ENCODE measurements at regions not wholly inside any gene's neighbourhood (a gene's known extent, or its start where the extent isn't known, plus 50 kb on each side); places are given as distances from the start of the nearest gene placed in this dataset.
"Not testable (repeated sequence)": the region's sequence is repeated elsewhere in the genome, so short reads cannot be mapped to it uniquely, and the experiment has no call there.

GRCh38 chr16:52333673-52334072, 213.3 kb downstream of the TOX3 start:
- FAIRE-seq; H3K4me3 ChIP-seq (replicated peaks in 1 of 3; ENCODE audit: insufficient read depth in 1 of 3, low read depth in 2 of 3, low read length in 3 of 3); H3K27me3 ChIP-seq (ENCODE audit: control insufficient read depth in 1 of 2, insufficient read depth in 2 of 2, low read length in 2 of 2); H3K9ac ChIP-seq (ENCODE audit: insufficient read depth, low read depth, low read length); H3K27ac ChIP-seq (ENCODE audit: extremely low read length, insufficient read depth, low read length); H3K79me2 ChIP-seq (ENCODE audit: insufficient read depth, low read length); in situ Hi-C loops (cut with HindIII; ENCODE audit: extremely low pct_ligation_motif_present, low pct_unique_long_range_greater_than_20kb); CTCF ChIA-PET (ENCODE audit: low intra/inter-chr PET ratio, low total read pairs); BruUV-seq (replicated peaks); H3K4me2 ChIP-seq (ENCODE audit: low read depth, low read length); H4K20me1 ChIP-seq (ENCODE audit: insufficient read depth, low read length); DNase-seq (ENCODE audit: low spot score); H3K36me3 ChIP-seq (replicated peaks in 1 of 2; ENCODE audit: control insufficient read depth in 1 of 2, insufficient read depth in 2 of 2, low read length in 2 of 2); POLR2A ChIA-PET; H3K4me1 ChIP-seq (ENCODE audit: insufficient read depth, low read length); H2AFZ ChIP-seq (ENCODE audit: low read length); intact Hi-C loops (cut with micrococcal nuclease; ENCODE audit: unreplicated experiment); ATAC-seq; H3K9me3 ChIP-seq (ENCODE audit: low read length): not testable (repeated sequence)
- WGBS (ENCODE audit: low lambda C conversion rate), result 57% methylated on average over 7 of the region's 8 CpGs
- TF ChIP-seq ZNF281 (CRISPR knock-in tag; IDR thresholded peaks at IDR 0.05; ENCODE audit: borderline replicate concordance), result peak; percentile 70; the same call in 1 of the 2 replicates

GRCh38 chr16:52320930-52321439, 226.0 kb downstream of the TOX3 start:
- Histone ChIP-seq H3K4me1 (ENCODE audit: insufficient read depth, low read length) (peaks cover 9% of the 10 kb centered on the region; the same call in 1 of the 2 replicates), H3K27ac (ENCODE audit: extremely low read length, insufficient read depth, low read length) (no peak overlapping the region), H2AFZ (ENCODE audit: low read length) (no peak overlapping the region), H3K9ac (ENCODE audit: insufficient read depth, low read depth, low read length) (no peak overlapping the region), H3K9me3 (ENCODE audit: low read length) (no peaks in the 10 kb centered on the region), H3K79me2 (ENCODE audit: insufficient read depth, low read length) (no peaks in the 10 kb centered on the region), H3K36me3 (replicated peaks in 1 of 2; ENCODE audit: control insufficient read depth in 1 of 2, insufficient read depth in 2 of 2, low read length in 2 of 2) (no peaks in the 10 kb centered on the region), H3K4me2 (ENCODE audit: low read depth, low read length) (no peak overlapping the region), H3K27me3 (ENCODE audit: control insufficient read depth in 1 of 2, insufficient read depth in 2 of 2, low read length in 2 of 2) (no peaks in the 10 kb centered on the region), H3K4me3 (replicated peaks in 1 of 3; ENCODE audit: insufficient read depth in 1 of 3, low read depth in 2 of 3, low read length in 3 of 3) (no peak overlapping the region), H4K20me1 (ENCODE audit: insufficient read depth, low read length) (no peaks in the 10 kb centered on the region)
- ATAC-seq, result no peak
- in situ Hi-C loops (cut with HindIII; ENCODE audit: extremely low pct_ligation_motif_present, low pct_unique_long_range_greater_than_20kb) (no loop called here), intact Hi-C loops (cut with micrococcal nuclease; ENCODE audit: unreplicated experiment) (no loop called here)
- WGBS (ENCODE audit: low lambda C conversion rate), result 10% methylated on average over 6 of the region's 6 CpGs
- CTCF ChIA-PET (ENCODE audit: low intra/inter-chr PET ratio, low total read pairs), result no interaction called here
- no TSS peak for BruUV-seq (replicated peaks)
- POLR2A ChIA-PET, result no interaction called here
- no peak for FAIRE-seq
- TF ChIP-seq SSRP1 (CRISPR knock-in tag; IDR thresholded peaks at IDR 0.05), result no peak
- TF ChIP-seq NAIF1 (CRISPR knock-in tag; IDR thresholded peaks at IDR 0.05; ENCODE audit: borderline replicate concordance), result no peak
- TF ChIP-seq DBP (CRISPR knock-in tag; IDR thresholded peaks at IDR 0.05; ENCODE audit: not compliant biosample characterization), result no peak
- DNase-seq (ENCODE audit: low spot score), result no peak
